ENCODE measurements at regions not wholly inside any gene's neighbourhood (a gene's known extent, or its start where the extent isn't known, plus 50 kb on each side); places are given as distances from the start of the nearest gene placed in this dataset.

- no peak for ATAC-seq
- no peak for DNase-seq
Measured at GRCh38 chr3:102748646-102749045, 313.8 kb downstream of the ZPLD1 start.

GRCh38 chr3:102750322-102750721, 315.5 kb downstream of the ZPLD1 start:
- ATAC-seq: no peak
- DNase-seq: no peak

GRCh38 chr3:102753901-102754300, 319.1 kb downstream of the ZPLD1 start:
- DNase-seq (no peak), ATAC-seq (no peak)

GRCh38 chr3:102756706-102757105, 321.9 kb downstream of the ZPLD1 start:
- DNase-seq: no peak
- ATAC-seq: no peak

- ATAC-seq (no peak), DNase-seq (no peak)
Measured at GRCh38 chr3:102757950-102758349, 323.1 kb downstream of the ZPLD1 start.

- ATAC-seq (no peak), DNase-seq (no peak)
Measured at GRCh38 chr3:102761766-102762165, 327.0 kb downstream of the ZPLD1 start.

- ATAC-seq (no peak), DNase-seq (no peak)
Measured at GRCh38 chr3:102790747-102791325, 356.0 kb downstream of the ZPLD1 start.

GRCh38 chr3:102791641-102792589, 357.1 kb downstream of the ZPLD1 start:
- no peak for ATAC-seq
- DNase-seq: no peak

GRCh38 chr3:102796804-102797203, 362.0 kb downstream of the ZPLD1 start:
- ATAC-seq (no peak), DNase-seq (no peak)

GRCh38 chr3:102802819-102803420, 368.1 kb downstream of the ZPLD1 start:
- no peak for DNase-seq
- no peak for ATAC-seq

GRCh38 chr3:102810937-102811336, 376.1 kb downstream of the ZPLD1 start:
- DNase-seq (no peak), ATAC-seq (no peak)

- no peak for ATAC-seq
- DNase-seq: no peak
Measured at GRCh38 chr3:102826636-102827035, 391.8 kb downstream of the ZPLD1 start.

- ATAC-seq (no peak), DNase-seq (no peak)
Measured at GRCh38 chr3:102827386-102827785, 392.6 kb downstream of the ZPLD1 start.

- peak; percentile 14 for ATAC-seq
Measured at GRCh38 chr3:102830415-102830814, 395.6 kb downstream of the ZPLD1 start.

GRCh38 chr3:102841866-102842265, 407.1 kb downstream of the ZPLD1 start:
- ATAC-seq (no peak), DNase-seq (no peak)

More at GRCh38 chr3:102830415-102830814, 395.6 kb downstream of the ZPLD1 start:
- DNase-seq: no peak

GRCh38 chr3:102866845-102867244, 432.0 kb downstream of the ZPLD1 start:
- DNase-seq (no peak), ATAC-seq (no peak)

- DNase-seq (no peak), ATAC-seq (no peak)
Measured at GRCh38 chr3:102883515-102883914, 448.7 kb downstream of the ZPLD1 start.

- DNase-seq (no peak), ATAC-seq (no peak)
Measured at GRCh38 chr3:102885289-102885688, 450.5 kb downstream of the ZPLD1 start.

- ATAC-seq (no peak), DNase-seq (no peak)
Measured at GRCh38 chr3:102887431-102887830, 452.6 kb downstream of the ZPLD1 start.

- no peak for DNase-seq
- ATAC-seq: no peak
Measured at GRCh38 chr3:102896851-102897621, 462.2 kb downstream of the ZPLD1 start.

GRCh38 chr3:102904629-102905028, 469.8 kb downstream of the ZPLD1 start:
- no peak for DNase-seq
- no peak for ATAC-seq

GRCh38 chr3:102905811-102906210, 471.0 kb downstream of the ZPLD1 start:
- ATAC-seq (no peak), DNase-seq (no peak)
